Motor neuron (in vitro differentiated cells): ENCODE measurements at regions not wholly inside any gene's neighbourhood (a gene's known extent, or its start where the extent isn't known, plus 50 kb on each side); places are given as distances from the start of the nearest gene placed in this dataset.
A peak's percentile ranks its signal among the peaks of the same experiment; 100 is the strongest.

Source experiments
- ATAC-seq, 8 experiments: fragments of 200-7000 bp; cut with Tn5 transposase; replicated peaks in 6 of 8; 2 replicates each; pipeline ENCODE4 v1.8.0; 2021; ENCODE audit warnings: mild to moderate bottlenecking in 8 of 8, moderate library complexity in 8 of 8
- H3K27ac ChIP-seq, 2 donors: fragments of 250-450 bp; sonication (Bioruptor Pico); 2 replicates each; pipeline ENCODE4 v1.9.0; 2021; ENCODE audit warnings: antibody characterized with exemption in 2 of 2, mild to moderate bottlenecking in 2 of 2, moderate library complexity in 1 of 2
- H3K4me1 ChIP-seq, 2 donors: fragments of 250-450 bp; sonication (Bioruptor Pico); replicated peaks in 1 of 2; 2 replicates each; pipeline ENCODE4 v1.6.1; 2021; ENCODE audit warnings: antibody characterized with exemption in 2 of 2, mild to moderate bottlenecking in 2 of 2, moderate library complexity in 1 of 2
- H3K4me3 ChIP-seq, 5 donors: fragments of 250-450 bp; sonication (Bioruptor Pico); 2 replicates each; pipeline ENCODE4 v1.9.0; 2021; ENCODE audit warnings: antibody characterized with exemption in 5 of 5, mild to moderate bottlenecking in 5 of 5, moderate library complexity in 4 of 5
- WGBS, 10 experiments: fragments of 450-650 bp; shearing (Covaris generic); methylation state at CpG; one replicate each; pipeline ENCODE4 v1.0.0; 2022; 5-methylcytosine and 5-hydroxymethylcytosine counted together
- in situ Hi-C, 9 experiments: fragments of 400-800 bp; cut with MboI; loops; one replicate each; pipeline ENCODE4 v1.15.0; 2021; ENCODE audit warnings: low sequenced_read_pairs in 9 of 9, low pct_unique_long_range_greater_than_20kb in 2 of 9; ENCODE audit not compliant: unreplicated experiment in 9 of 9

DNA sequence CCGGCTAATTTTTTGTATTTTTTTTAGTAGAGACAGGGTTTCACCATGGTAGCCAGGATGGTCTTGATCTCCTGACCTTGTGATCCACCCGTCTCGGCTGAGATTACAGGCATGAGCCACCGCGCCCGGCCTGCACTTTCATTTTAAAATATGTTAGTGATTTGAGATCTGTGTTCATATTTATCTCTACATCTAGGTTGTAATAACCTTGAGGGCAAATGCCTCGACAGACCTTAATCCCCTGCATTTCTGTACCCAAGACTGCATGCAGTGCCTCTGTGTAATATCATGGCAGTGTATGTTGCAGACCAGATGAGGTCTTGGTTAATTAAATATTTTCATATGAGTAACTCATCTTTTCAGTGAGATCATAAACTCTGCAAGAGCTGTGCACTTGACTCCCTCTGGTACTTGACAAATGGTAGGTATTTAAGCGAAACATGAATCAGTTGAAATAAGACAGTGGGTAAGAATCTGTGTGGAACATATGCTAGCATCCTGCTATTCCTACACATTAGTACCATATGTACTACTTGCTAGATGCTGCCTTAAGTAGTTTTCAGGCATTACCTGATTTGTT is 673.9 kb upstream of the ANKRD30A start:
- WGBS, 10 experiments = 50 to 100% (median 98%) methylated on average over 1 to 6 of the region's 8 CpGs
- ATAC-seq = peak in 1 of 8 experiments; percentile 73
- Histone ChIP-seq H3K27ac (no peak overlapping the region), H3K4me3 (no peak overlapping the region), H3K4me1 (peaks cover 9 to 11% of the 10 kb centered on the region in 2 donors)
- in situ Hi-C loops = no loop called here

GRCh38 chr10:36450380-36450779 is 675.0 kb upstream of the ANKRD30A start:
- peak in 4 of 8 experiments; percentile 6 to 47 (median 34) for ATAC-seq
- H3K4me1 ChIP-seq = peaks cover 9 to 11% of the 10 kb centered on the region in 2 donors
- H3K4me3 ChIP-seq = no peak overlapping the region
- in situ Hi-C loops = no loop called here
- no peak overlapping the region for H3K27ac ChIP-seq
- WGBS, 10 experiments = 16 to 81% (median 65%) methylated on average over 2 to 7 of the region's 8 CpGs; no CpG with 5 or more reads in 2 of the 10 experiments

DNA sequence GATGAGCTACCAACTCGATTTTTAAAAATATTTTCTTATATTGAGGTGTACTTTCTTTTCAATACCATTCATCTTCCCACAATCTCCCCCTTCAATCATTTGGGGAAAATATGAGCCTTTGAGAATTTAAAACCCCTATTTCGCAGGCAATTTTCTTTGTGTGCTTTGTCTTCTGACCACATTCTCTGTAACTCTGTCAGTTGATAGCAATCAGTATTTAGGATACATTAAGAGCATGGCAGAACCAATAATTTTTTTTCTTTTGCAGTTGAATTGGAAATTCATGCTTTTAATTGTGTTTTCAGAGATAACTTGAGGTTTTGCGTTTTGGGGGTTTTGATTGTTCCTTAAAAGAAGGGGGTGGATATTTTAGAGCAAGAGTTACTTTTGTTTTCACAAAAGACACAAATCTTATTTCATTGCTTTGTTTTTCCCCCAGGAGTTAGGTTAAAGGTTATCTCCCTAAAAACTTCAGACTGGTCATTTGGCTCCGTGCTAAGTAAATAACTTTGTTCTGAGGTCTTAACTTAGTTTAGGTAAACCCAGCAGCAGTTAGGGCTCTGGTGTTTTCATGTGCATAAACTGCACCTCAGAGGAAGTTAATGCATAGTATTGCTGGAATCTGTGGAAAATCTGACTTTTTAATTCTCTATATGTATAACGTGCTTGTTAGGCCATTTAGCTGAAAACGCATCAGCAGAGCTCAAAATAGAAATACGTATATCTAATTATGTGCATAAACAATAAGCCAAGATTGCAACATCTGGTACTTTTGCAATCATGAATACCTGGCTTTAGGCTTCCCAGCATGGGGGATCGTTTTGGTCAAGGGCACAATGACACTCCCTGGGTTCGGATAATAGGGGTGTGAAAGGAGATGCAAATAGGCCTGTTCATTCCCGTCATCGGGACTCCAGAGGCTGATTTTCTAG is 676.4 kb upstream of the ANKRD30A start:
- in situ Hi-C loops = no loop called here
- Histone ChIP-seq H3K4me3 (no peak overlapping the region), H3K27ac (no peak overlapping the region), H3K4me1 (peaks cover 9 to 11% of the 10 kb centered on the region in 2 donors)
- WGBS, 10 experiments = 13 to 65% (median 30%) methylated on average over 1 to 11 of the region's 11 CpGs
- ATAC-seq = peak in 5 of 8 experiments; percentile 39 to 97 (median 91)

DNA sequence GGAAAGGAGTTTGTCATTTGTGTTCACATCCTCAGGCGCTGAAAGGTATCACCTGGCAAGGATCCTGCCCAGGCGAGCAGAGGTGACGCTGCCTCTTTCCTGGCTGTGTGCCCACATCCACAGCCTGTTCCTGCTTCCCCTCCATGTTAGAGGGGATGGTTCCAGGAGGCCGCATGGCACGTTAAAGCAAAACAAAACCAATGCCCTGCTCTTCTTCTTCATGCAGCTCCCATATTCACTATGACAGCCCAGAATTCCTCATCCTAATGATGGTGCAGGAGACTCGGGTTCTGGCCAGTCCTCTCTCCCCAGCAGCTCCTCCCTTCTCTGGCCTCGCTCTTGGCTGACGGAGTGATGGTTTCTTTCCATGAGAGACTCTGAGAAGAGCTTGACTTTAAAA is 678.5 kb upstream of the ANKRD30A start:
- in situ Hi-C loops = no loop called here
- Histone ChIP-seq H3K4me1 (peaks cover 9 to 11% of the 10 kb centered on the region in 2 donors), H3K4me3 (no peak overlapping the region), H3K27ac (no peak overlapping the region)
- WGBS, 10 experiments = 40 to 98% (median 80%) methylated on average over 2 to 6 of the region's 8 CpGs; no CpG with 5 or more reads in 1 of the 10 experiments
- ATAC-seq = no peak

GRCh38 chr10:36443233-36443632 is 682.2 kb upstream of the ANKRD30A start:
- Histone ChIP-seq H3K4me1 (no peaks in the 10 kb centered on the region), H3K4me3 (no peak overlapping the region), H3K27ac (no peak overlapping the region)
- in situ Hi-C loops = no loop called here
- ATAC-seq = no peak

DNA sequence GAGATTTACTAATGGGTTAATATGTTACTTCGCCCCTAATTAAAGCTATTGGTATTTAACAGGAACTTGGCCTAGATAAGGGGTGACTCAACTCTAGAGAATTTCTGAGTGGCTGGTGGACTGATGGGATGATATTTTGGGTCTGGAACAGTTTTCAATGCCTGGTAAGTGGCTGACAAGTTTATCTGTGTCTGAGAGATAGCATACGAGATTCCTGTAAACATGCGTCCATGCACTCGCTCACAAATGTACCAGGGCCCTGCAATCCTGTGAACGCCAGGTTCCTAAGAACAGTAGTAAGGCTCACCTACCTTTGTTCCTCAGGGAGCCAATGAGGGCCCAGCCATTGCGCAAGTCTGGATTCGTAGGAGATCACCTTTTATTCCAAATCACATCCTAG is 683.8 kb upstream of the ANKRD30A start:
- H3K4me3 ChIP-seq = no peak overlapping the region
- in situ Hi-C loops = no loop called here
- ATAC-seq = no peak
- WGBS, 10 experiments = 48 to 100% (median 92%) methylated on average over 1 to 7 of the region's 7 CpGs; no CpG with 5 or more reads in 2 of the 10 experiments
- no peaks in the 10 kb centered on the region for H3K4me1 ChIP-seq
- no peak overlapping the region for H3K27ac ChIP-seq

GRCh38 chr10:36440539-36440938 is 684.9 kb upstream of the ANKRD30A start:
- Histone ChIP-seq H3K4me1 (no peaks in the 10 kb centered on the region), H3K4me3 (no peak overlapping the region), H3K27ac (no peak overlapping the region)
- in situ Hi-C loops = no loop called here
- ATAC-seq = no peak
- 92 to 100% (median 100%) methylated on average over 1 of the region's 1 CpG; no CpG with 5 or more reads in 3 of the 10 experiments for WGBS, 10 experiments

DNA sequence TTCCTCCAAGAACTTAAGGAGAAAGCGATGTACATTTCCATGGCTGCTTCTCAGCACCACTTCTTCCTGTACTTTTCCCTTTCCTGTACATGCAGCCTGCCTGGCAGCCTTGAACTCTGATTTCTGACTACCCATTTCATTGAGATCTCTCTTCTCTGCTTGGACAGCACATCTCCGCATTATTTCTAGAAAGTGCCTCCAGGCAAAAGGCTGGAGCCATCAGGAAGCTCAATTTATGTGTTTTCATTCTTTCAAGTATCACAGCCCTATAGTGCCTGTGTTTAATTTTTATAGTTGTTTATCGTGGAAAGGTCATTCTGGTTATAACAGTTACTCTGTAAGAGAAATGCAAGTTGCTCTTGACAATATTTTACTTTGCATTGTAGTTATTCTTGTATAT is 688.0 kb upstream of the ANKRD30A start:
- 14 to 100% (median 80%) methylated on average over 1 to 2 of the region's 3 CpGs; no CpG with 5 or more reads in 2 of the 10 experiments for WGBS, 10 experiments
- no peak overlapping the region for H3K27ac ChIP-seq
- no peak overlapping the region for H3K4me3 ChIP-seq
- in situ Hi-C loops = no loop called here
- ATAC-seq = peak in 2 of 8 experiments; percentile 24 to 35
- no peaks in the 10 kb centered on the region for H3K4me1 ChIP-seq

DNA sequence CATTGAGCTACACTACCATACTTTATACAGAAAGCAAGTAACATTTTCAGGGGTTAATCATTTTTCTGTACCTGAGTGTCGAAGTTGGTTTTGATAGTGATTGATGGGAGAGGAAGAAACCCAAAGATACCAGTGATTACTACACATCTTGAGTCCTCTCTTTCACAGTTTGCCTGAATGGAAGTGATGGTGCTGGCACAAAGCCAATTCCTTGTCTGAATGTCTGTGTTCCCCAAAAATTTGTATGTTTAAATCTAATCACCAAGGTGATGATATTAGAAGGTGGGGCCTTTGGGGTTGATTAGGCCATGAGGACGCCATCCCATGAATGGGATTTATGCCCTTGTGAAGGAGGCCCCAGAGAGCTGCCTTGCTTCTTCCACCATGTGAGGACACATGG is 696.9 kb upstream of the ANKRD30A start:
- WGBS, 10 experiments = 50 to 100% (median 86%) methylated on average over 1 to 2 of the region's 2 CpGs; no CpG with 5 or more reads in 5 of the 10 experiments
- no peak overlapping the region for H3K27ac ChIP-seq
- ATAC-seq = no peak
- in situ Hi-C loops = no loop called here
- no peak overlapping the region for H3K4me3 ChIP-seq
- H3K4me1 ChIP-seq = no peaks in the 10 kb centered on the region

DNA sequence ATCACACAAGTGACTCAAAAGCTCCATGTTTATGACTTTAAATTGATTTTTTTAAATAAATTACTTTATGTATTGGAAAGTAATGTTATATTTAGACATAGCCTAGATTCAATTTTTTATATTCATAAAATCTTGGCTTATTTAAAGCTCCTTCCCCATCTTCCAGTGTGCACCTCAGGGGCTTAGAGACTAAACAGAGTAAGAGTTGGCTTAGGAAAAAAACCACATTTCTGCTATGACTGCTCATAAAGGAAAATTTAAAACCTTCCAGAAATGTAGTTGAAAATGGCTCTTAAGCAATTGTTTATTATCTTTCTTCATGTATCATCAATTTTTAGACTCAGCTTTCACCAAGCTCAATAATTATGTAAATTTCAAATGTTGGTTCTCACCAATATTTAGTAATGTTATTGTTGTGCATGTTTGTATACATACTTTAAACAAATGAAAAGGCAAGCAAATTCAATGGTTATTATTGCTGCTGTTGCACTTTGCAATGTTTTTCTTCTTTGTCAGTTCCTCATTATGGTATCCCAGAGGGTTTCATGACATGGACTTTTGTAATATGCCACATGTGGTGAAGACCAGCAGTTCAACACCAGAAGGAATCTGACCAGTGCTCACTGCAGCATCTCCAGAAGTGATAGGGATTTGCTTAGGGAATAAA is 700.1 kb upstream of the ANKRD30A start:
- no peak overlapping the region for H3K27ac ChIP-seq
- in situ Hi-C loops = no loop called here
- H3K4me3 ChIP-seq = no peak overlapping the region

DNA sequence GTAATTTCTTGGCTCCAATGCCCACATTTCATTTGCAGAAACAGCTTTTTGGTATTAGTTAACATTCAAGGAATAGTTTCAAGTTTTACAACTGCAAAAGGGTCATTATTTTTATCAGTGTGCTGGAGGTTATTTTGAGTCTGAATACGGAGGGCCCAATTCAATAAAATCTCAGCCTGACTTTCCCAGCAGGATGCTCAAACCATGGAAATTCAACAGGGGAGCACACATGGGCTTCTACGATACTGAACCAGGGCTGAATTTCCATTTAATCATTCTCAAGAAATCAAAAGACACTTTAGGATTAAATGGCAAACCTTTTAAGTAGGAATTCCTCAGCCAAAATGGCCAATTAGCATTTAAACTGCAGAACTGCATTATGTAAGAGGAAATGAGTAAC is 700.9 kb upstream of the ANKRD30A start:
- H3K27ac ChIP-seq = no peak overlapping the region
- H3K4me1 ChIP-seq = no peaks in the 10 kb centered on the region
- no peak for ATAC-seq
- H3K4me3 ChIP-seq = no peak overlapping the region
- 65 to 100% (median 80%) methylated on average over 1 to 2 of the region's 2 CpGs; no CpG with 5 or more reads in 1 of the 10 experiments for WGBS, 10 experiments
- in situ Hi-C loops = no loop called here

More for the DNA sequence above, 700.1 kb upstream of the ANKRD30A start:
- ATAC-seq = no peak
- no peaks in the 10 kb centered on the region for H3K4me1 ChIP-seq

- H3K4me1 ChIP-seq = no peaks in the 10 kb centered on the region
- WGBS, 10 experiments = 42 to 89% (median 77%) methylated on average over 1 to 3 of the region's 3 CpGs; no CpG with 5 or more reads in 1 of the 10 experiments
- in situ Hi-C loops = no loop called here
- no peak overlapping the region for H3K27ac ChIP-seq
- no peak overlapping the region for H3K4me3 ChIP-seq
- peak in 2 of 8 experiments; percentile 21 to 24 for ATAC-seq
Observed at GRCh38 chr10:36423821-36424248, 701.6 kb upstream of the ANKRD30A start.

GRCh38 chr10:36421992-36422391 is 703.4 kb upstream of the ANKRD30A start:
- in situ Hi-C loops = no loop called here
- H3K27ac ChIP-seq = no peak overlapping the region
- peak in 2 of 8 experiments; percentile 42 to 81 for ATAC-seq
- H3K4me3 ChIP-seq = no peak overlapping the region
- H3K4me1 ChIP-seq = no peaks in the 10 kb centered on the region
